ENCODE measurements at regions not wholly inside any gene's neighbourhood (a gene's known extent, or its start where the extent isn't known, plus 50 kb on each side); places are given as distances from the start of the nearest gene placed in this dataset.

DNA sequence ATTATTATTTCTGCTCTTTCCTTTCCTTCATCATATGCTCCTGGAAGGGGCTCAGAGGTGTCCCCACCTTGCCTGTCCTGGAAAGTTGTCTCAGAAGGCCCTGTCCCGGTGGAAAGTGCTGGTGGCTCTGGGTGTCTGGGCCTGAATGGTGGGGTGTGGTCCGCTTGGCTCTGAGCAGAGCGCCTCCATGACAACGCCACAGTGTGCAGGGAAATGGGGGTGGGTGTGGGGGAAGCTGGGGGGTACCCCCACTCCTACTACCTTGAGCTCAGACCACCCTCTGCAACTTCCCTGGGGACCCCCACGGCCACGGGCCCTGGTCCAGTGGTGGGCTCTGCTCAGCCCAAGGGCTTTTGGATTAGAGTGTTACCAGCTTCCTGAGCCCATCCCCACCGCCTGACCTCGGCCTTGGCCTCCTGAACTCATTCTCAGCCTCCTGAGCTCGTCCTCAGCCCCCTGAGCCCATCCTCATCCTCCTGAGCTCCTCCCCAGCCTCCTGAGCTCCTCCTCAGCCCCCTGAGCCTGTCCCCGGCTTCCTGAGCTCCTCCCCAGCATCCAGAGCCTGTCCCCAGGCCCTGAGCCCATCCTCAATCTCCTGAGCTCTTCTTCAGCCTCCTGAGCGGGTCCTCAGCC lies 106.4 kb upstream of the FAM20C start:
- DNase-seq = no peak

DNA sequence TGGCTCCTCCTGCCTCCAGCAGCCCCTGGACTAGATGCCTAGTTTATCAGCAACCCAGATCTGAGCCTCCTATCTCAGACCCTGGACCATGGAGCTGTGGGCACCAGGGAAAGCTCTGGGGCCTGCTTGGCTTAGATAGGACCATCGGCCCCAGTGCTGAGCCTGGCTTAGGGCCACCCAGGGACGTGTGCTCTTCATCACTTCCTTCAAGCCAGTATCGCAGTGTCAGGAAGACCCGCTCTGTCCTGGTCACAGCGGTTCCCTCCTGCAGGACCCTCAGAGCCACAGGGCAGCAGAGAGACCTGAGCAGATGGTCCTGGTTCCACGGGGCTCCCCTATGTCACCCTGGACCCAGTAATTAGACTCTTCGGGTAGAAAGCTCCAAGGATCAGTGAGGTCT lies 105.7 kb upstream of the FAM20C start:
- DNase-seq = no peak

DNA sequence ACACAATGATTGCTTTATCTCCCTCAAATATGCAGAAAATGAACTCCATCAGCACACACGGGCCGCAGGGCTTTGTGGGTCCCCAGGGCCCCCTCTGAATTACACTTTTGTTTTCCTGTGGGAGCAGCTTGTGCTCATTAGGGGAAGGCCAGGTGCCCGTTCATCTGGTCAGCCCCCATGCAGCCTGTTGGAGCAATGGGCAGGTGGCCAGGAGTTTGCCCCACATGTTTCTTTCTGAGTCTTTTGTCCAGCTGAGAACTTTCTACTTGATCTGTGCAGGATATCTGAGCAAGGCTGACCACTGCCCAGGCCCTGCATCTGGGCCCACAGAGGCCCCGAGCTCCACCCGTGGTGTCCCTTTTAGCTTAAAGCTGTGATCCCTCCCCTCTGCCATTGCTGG lies 105.3 kb upstream of the FAM20C start:
- no peak for DNase-seq

DNA sequence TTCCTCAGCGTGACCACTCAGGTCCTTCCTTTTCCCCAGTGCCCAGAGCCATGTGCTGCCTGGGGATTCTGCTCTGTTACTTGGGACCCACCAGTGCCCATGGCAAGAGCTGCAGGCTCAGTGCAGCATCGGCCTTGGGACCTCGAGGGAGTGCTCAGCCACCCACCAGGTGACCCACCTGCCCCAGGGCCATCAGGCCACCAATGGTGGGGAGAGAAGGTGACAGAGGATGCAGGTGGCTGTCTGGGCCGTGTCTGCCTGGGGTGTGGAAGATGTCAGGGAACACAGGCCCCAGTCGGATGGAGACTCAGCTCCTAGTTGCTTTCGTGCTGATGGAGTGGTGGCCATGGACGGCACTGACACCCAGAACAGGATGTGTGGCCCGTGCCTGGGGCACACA lies 104.7 kb upstream of the FAM20C start:
- no peak for DNase-seq

DNA sequence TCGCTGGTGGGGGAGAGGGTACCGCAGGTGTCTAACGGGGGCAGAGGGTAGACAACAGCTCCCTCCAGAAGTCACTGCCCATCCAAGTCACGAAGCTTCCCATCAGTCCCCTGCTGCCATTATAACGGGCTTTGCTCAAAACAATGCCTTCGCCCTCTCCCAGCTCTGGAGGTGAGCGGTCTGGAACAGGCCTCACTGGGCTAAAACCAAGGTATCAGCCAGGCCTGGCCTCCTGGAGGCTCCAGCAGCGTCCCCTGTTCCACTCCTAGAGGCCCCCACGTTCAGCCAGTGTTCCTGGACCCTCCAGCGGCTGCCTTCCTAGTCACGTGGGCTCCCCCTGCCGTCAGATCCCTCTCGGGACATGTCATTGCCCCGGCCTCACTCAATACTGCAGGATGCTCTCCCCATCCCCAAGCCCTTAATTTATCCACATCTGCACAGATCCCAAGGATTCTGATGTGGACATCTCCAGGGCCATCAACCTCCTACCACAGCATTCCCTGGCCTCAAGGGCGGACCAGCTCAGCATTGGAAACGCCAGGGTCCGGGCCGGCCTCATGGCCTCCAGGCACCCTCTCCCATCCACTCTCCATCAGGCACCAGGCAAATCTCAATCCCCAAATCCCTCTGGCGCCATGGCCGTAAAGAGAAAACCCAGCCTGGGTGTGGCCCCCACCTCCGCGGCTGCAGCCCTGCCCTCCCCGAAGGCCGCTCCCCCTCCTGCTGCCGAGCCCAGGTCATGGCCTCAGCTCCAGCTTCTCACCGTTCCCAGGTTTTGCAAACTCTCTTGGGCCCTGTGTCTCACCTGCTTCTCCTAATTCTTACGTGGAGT lies 104.1 kb upstream of the FAM20C start:
- DNase-seq = no peak

DNA sequence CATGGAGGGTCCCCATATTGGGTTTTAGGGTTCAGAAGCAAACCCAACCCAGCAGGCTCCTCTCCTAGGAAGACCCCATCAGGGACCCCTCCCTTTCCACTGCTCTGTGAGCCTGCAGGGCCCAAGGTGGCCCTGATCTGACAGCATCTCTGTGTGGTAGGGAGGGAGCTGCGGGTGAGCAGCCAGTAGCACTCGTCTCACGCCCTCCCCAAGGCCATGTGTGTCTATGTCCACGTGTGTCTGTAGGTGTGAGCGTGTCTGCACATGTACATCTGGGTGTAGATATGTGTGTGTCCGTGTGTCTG lies 103.5 kb upstream of the FAM20C start:
- no peak for DNase-seq

DNA sequence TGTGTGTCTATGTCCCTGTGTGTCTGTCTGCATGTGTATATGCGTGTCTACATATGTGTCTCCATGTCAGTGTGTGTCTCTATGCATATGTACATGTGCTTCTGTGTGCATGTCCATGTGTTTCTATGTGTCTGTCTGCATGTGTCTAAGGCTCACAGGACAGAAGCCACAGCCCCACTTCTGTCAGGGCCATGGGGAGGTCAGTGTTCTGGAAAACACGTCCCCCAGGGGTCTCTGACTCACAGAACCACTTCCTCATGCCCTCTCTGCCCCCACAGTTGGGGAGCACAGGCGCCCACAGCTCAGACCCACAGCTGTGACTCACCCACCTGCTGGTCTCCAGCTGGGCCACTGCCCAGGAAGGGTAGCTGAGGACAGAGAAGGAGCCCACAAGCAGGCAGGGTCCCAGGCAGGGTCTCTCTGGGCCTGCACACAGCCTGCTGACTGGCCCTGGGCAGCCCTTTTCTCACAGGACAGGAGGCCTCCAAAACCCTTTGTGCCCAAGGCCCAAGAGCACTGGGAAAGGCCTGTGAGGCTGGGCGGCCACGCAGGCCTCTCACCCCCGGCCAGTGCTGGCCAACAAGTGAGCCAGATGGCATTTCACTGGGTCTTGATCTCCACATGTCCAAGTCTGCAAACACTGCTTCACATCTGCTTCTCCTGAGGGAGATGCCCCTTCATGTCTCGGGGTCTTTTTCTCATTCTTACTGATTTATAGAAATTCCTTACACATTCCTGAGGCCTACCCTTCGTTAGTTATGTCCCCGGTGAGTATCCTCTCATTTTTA lies 102.9 kb upstream of the FAM20C start:
- DNase-seq = peak; percentile 90

DNA sequence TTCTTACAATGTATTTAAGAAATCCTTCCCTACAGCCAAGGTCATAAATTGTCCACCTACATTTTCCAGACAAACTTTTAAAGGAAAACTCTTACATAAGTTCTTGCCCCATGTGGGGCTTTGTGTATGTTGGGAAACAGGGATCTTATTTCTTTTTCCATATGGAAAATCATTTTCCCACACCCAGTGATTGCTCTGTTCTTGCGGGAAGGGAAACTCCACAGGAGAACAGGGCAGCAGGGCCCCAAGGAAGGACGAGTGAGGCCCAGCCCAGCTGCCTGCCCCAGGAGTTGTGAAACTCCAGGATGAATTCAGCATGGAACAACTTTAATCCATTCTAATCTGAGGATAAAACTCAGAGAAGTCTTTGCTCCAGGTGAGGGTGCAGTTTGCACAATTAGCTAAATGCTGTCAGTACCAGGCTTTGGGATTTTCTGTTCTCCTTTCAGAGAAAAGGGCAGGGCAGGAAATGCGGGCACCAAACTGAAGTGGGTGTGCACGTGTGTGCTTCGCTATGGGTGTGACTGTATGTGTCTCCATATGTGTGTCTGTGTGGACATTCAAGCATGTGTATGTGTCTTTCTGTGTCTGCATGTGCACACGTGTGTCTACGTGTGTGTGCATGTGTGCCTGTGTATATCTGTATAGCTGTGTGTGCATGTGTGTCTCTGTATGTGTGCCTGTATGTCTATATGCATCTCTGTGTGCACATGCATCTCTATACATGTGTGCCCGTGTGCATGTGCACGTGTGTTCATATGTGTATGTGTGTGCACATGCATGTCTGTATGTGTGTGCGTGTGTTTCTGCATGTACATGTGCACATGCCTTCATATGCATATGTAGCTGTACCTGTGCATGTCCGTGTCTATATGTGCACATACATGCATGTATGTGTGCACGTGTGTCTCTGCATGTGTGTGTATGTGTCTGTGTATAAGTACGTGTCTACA lies 102.0 kb upstream of the FAM20C start:
- DNase-seq = peak; percentile 85

DNA sequence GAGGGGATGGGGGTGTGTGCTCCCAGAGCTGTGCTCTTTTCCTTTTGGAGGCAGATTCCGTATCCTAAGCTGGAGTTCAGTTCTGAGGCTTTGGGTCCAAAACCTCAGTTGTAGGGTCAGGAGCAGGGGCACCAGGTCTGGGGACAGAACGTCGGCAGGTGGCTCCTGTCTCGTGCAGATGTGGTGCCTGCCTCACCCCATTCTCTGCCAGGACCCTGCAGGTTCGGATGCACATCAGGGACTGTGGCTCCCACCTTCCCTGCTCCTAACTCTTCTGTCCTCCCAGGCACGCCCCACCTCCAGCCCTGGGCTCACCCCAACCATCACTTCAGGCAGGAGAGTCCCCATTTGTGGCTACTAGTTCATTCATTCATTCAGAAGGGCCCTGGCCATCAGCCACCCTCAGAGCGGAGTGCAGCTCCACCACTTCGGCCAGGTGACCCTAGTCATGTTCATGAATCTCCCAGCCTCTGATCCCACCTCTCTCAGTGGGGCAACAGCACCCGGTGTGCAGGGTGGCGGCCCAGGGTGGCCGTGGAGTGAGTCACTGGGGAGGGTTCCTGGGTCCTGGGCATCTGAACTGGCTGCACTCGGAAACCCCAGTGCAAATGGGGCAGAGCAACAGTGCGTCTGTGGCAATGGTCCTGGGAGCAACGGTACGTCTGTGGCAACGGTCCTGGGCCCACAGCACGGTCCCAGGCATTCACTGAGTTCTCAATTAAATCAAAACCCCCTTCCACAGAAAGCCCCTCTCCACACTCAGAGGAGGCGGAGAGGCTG lies 100.8 kb upstream of the FAM20C start:
- DNase-seq = no peak

DNA sequence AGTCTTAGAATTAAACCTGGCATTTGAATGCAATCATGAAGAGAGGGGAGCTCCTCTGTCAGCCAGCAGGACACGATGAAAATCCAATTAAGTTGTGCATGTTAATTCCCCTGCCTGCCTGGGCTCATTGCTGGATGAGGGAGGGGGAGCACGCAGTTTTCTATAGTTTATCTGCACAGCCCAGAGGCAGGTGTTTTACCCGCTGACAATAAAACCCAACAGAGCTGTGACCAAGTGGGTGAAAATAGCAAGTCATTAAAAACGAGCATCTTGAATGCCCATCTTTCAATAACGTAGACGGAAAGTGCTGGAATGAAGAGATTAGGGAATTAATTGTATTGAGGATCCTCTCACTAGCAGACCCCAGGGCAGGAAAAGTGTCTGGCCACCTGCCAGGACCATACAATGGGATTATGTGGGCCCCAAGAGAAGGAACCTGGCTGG lies 100.1 kb upstream of the FAM20C start:
- no peak for DNase-seq

DNA sequence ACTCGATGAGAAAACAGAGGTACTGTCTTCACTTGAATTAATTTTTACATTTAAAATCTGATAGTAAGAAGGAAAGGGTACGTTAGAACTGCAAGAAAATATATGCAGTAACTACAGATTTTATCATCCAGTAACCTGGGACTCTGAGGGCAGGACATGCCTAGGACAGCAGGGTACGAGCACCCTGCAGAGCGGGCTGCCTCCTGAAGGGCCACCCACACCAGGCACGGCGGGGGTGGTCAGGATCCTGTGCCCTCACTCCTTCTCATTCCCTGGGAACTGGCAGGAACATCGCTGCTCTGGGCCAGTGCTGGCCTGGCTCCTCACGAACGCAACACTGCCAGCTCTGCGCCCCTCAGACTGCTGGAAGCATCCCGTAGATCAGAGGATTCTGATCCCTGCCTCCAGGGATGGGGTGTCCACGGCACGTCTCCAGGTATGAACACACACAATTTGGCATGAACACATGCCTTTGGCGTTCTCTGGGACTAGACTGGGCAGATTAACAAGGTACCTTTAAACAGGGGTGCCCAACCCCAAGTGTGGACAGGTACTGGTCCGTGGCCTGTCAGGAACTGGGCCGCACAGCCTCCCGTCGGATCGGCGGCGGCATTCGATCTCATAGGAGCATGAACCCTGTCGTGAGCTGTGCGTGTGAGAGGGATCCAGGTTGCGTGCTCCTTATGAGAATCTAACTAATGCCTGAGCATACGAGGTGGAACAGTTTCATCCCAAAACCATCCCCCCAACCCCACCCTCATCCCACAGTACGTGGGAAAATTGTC lies 99.3 kb upstream of the FAM20C start:
- no peak for DNase-seq

DNA sequence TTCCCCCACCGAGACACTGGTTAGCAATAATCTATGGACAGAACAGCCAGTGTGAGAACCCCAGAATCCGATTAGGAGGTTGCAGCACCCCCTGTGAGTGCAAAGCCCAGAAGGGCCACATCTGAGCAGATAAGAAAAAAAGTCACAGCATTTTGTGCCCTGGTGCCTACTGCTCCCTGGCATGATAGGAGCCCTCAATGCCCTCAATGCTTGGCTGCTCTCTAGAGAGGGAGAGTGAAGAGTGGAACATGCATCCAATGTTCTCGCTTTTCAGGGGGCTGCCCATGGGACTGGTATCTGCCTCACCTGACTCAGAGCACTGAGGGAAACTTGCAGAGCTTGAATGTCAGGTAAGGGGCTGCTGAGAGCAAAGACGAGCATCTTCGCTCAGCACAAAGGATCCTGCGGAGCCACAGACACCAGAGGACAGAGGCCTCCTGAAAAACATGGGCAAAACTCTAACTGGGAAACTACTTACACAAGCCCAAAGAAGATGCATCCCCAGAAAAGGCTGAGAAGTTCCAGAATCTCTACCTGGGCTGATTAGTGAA lies 98.0 kb upstream of the FAM20C start:
- DNase-seq = no peak

DNA sequence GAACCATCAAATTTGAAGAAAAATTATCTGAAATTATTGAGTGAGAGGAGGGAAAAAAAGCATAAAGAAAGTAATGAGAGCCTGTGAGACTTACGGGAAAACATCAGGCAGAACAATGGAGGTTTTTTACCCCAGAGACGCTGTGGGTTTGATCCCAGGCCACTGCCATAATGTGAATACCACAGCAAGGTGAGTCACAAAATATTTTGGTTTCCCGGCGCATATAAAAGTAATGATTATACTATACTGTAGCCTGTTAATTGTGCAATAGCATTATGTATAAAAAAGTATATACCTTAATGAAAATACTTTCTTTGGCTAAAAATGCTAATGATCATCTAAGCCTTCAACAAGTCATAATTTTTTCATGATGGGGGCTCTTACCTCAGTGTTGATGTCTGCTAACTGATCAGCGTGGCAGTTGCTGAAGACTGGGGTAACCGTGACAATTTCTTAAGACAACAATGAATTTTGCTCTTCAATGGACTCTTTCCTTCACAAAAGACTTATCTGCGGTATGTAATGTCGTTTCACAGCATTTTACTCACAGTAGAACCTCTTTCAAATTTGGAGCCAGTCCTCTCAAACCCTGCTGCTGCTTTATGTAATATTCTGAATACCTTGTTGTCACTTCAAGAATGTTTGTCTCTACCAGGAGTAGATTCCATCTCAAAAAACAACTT lies 97.0 kb upstream of the FAM20C start:
- DNase-seq = peak; percentile 78

DNA sequence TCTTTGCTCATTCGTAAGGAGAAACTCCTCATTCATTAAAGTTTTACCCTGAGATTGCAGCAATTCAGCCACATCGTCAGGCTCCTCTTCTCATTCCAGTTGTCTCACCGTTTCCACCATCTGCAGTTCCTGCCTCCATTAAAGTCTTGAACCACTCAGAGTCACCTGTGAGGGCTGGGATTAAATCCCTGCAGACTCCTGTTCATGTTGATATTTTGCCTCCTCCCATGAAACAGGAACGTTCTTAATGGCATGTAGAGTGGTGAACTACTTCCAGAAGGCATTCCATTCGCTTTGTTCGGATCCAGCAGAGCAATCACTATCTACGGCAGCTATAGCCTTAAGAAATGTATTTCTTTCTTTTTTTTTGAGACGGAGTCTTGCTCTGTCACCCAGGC lies 96.5 kb upstream of the FAM20C start:
- DNase-seq = peak; percentile 23

DNA sequence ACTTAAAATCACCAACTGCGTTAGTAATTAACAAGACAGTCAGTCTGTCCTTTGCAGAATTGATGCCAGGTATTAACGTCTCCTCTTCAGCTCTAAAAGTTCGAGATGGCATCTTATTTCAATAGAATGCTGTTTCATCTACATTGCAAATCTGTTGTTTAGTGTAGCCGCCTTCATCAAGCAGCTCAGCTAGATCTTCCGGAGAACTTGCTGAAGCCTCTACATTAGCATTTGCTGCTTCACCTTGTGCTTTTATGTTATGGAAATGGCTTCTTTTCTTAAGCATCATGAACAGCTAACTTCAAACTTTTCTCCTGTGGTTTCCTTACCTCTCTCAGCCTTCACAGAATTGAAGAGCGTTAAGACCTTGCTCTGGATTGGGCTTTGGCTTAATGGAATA lies 95.5 kb upstream of the FAM20C start:
- DNase-seq = no peak

DNA sequence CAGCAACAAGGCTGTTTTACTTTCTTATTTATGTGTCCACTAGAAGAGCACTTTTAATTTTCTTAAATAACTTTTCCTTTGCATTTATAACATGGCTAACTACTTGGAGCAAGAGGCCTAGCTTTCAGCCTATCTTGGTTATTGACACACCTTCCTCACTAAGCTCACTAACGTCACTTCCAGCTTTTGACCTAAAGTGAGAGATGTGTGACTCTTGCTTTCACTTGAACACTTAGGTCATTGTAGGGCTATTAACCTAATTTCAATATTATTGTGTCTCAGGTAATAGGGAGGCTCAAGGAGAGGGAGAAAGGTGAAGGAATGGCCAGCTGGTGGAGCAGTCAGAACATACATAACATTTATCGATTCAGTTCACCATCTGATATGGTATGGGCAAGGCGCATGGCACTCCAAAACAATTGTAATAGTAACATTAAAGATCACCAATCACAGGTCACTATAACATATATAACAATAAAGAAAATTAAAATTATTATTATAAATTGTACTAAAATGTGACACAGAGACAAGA lies 95.0 kb upstream of the FAM20C start:
- no peak for DNase-seq

DNA sequence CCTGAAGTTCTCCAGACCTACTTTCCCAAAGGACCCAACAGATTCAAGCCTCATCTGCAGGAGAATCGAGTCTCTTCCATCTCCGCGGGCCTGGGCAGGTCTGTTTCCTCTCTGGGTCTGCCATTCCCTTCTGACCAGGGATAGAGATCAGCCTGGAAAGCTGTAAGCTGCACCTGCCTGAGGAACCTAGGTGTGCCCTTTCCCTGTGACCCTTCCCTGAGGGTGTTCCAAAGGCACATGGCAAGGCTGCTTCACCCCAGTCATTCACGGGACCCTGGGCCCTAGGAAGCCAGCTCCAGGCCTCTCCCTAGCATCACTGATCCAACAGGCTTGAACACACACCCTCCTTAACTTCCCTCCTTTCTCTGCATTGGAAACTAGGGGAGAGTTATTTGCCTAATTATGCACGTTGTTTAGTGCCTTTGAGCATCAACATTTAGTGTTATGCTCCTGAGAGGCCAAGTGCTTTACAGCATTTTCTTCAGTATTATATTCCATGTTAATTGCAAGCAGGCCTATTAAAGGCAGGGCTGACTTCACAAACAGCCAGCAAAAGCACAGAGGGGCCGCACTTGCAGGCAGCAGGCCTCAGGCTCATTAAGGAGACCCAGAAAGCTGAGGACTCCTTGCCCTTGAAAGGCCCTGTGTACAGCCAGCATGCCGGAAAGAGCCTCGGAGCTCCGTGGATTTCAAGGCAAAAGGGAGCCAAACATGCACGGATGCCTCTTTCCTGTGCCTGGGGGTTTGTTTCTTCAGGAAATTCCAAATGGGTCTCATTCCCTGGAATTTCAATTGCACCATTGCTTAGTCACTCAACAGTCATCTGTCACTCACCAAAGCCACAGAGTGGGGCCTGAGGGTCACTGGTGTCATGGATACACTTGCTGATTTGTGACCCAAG lies 91.0 kb upstream of the FAM20C start:
- peak; percentile 73 for DNase-seq

DNA sequence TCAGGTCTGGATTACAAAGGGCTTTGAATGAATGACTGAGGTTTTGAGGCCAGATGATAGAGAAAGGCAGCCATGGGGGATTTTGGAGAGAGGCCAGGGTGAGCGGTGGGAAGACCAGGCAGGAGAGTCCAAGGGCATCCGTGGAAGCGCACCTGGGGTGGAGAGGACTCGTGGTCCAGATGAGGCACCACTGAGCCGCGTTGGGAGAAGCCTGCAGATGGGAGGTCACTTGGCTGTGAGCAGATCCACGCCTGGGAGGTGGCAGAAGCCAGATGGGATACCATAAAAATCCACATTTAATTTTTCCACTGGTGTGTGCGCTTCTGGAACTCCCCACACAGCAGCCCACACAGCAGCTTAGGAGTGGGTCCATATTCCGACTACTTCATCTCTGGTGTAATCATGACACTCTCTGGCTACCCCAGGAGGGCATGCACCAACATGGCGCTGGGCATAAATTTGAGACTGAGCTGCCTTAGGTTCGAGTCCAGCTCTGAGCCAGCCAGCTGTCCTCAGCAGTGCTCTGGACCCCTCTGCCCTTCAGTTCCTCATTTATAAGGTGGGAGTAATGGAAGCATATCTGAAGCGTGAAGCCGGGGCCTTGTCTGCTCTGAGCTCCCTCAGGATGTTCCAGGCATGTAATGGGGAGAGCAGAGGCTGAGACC lies 90.2 kb upstream of the FAM20C start:
- no peak for DNase-seq
